ENCODE measurements at regions not wholly inside any gene's neighbourhood (a gene's known extent, or its start where the extent isn't known, plus 50 kb on each side); places are given as distances from the start of the nearest gene placed in this dataset.

GRCh38 chr4:66647926-66648325, 897.4 kb downstream of the CENPC start:
- no peak for TF ChIP-seq CTCF (IDR thresholded peaks at IDR 0.05; ENCODE audit: low read depth, low read length, poor library complexity, severe bottlenecking)
- TF ChIP-seq EZH2phosphoT487 (IDR thresholded peaks at IDR 0.05; ENCODE audit: borderline replicate concordance, low read length) = no peak
